Loucy (cell line): ENCODE measurements at regions not wholly inside any gene's neighbourhood (a gene's known extent, or its start where the extent isn't known, plus 50 kb on each side); places are given as distances from the start of the nearest gene placed in this dataset.

Experiments
- H2AFZ ChIP-seq: fragments of 200-600 bp; sonication (generic); 2 replicates; pipeline ENCODE4 v1.6.0; 2016; ENCODE audit warnings: antibody characterized with exemption, mild to moderate bottlenecking, low read length, moderate library complexity
- H3F3A ChIP-seq: fragments of 200-600 bp; 2 replicates; pipeline ENCODE4 v1.6.0; 2016; ENCODE audit warnings: antibody characterized with exemption, low read depth, mild to moderate bottlenecking
- H3K27me3 ChIP-seq: fragments of 200-600 bp; sonication (generic); 2 replicates; pipeline ENCODE4 v1.6.1; 2014; ENCODE audit warnings: low read length, mild to moderate bottlenecking; ENCODE audit not compliant: insufficient read depth, poor library complexity, severe bottlenecking
- H3K36me3 ChIP-seq: fragments of 200-600 bp; sonication (generic); 2 replicates; pipeline ENCODE4 v1.6.1; 2016; ENCODE audit warnings: low read length; ENCODE audit not compliant: insufficient read depth
- H3K4me1 ChIP-seq: fragments of 200-600 bp; sonication (generic); 2 replicates; pipeline ENCODE4 v1.5.1; 2014; ENCODE audit warnings: low read length, mild to moderate bottlenecking; ENCODE audit not compliant: insufficient read depth, poor library complexity, severe bottlenecking
- H3K4me2 ChIP-seq: fragments of 200-600 bp; sonication (generic); 2 replicates; pipeline ENCODE4 v1.6.0; 2014; ENCODE audit warnings: antibody characterized with exemption, low read length, low read depth, mild to moderate bottlenecking; ENCODE audit not compliant: poor library complexity, severe bottlenecking
- H3K4me3 ChIP-seq: fragments of 200-600 bp; sonication (generic); 2 replicates; pipeline ENCODE4 v1.5.1; 2014; ENCODE audit warnings: low read length, mild to moderate bottlenecking, mixed read lengths; ENCODE audit not compliant: poor library complexity, severe bottlenecking
- H3K79me2 ChIP-seq: fragments of 200-600 bp; sonication (generic); 2 replicates; pipeline ENCODE4 v1.6.1; 2014; ENCODE audit warnings: low read length; ENCODE audit not compliant: insufficient read depth
- H3K9ac ChIP-seq: fragments of 200-600 bp; sonication (generic); 2 replicates; pipeline ENCODE4 v1.6.0; 2014; ENCODE audit warnings: mild to moderate bottlenecking, low read depth, low read length, moderate library complexity; ENCODE audit not compliant: poor library complexity, severe bottlenecking
- H3K9me2 ChIP-seq: fragments of 200-600 bp; sonication (generic); replicated peaks from 2 replicates; pipeline ENCODE4 v1.6.1; 2016; ENCODE audit warnings: low read depth, low read length, mixed read lengths
- H3K9me3 ChIP-seq: fragments of 200-600 bp; sonication (generic); 2 replicates; pipeline ENCODE4 v1.6.1; 2014; ENCODE audit warnings: mild to moderate bottlenecking, antibody characterized with exemption, low read length, low read depth; ENCODE audit not compliant: insufficient read depth
- H4K20me1 ChIP-seq: fragments of 200-600 bp; sonication (generic); 2 replicates; pipeline ENCODE4 v1.6.0; 2014; ENCODE audit warnings: antibody characterized with exemption, low read length, mild to moderate bottlenecking; ENCODE audit not compliant: insufficient read depth, poor library complexity, severe bottlenecking
- CTCF ChIP-seq: fragments of 200-600 bp; sonication (generic); conservative IDR thresholded peaks from 2 replicates; pipeline ENCODE4 v1.5.1; 2014; ENCODE audit warnings: mild to moderate bottlenecking, antibody characterized with exemption, low read length
- EZH2phosphoT487 ChIP-seq: fragments of 200-600 bp; IDR thresholded peaks from 2 replicates; pipeline ENCODE4 v1.6.1; 2018; ENCODE audit warnings: antibody characterized with exemption, mild to moderate bottlenecking, moderate library complexity, borderline replicate concordance

- Histone ChIP-seq H3K36me3 (peaks cover 4% of the 10 kb centered on the region; the same call in 1 of the 2 replicates), H3K79me2 (no peaks in the 10 kb centered on the region), H2AFZ (no peak overlapping the region), H3K27me3 (no peaks in the 10 kb centered on the region), H3K9me3 (no peaks in the 10 kb centered on the region), H3K9ac (no peak overlapping the region), H4K20me1 (no peaks in the 10 kb centered on the region), H3F3A (no peaks in the 10 kb centered on the region), H3K9me2 (no peaks in the 10 kb centered on the region), H3K4me2 (no peak overlapping the region), H3K4me3 (no peak overlapping the region), H3K4me1 (no peaks in the 10 kb centered on the region)
- TF ChIP-seq CTCF (no peak), EZH2phosphoT487 (no peak)
Measured at GRCh38 chr2:144082777-144083176, 437.1 kb downstream of the ZEB2 start.

- Histone ChIP-seq H4K20me1 (no peaks in the 10 kb centered on the region), H3K27me3 (no peaks in the 10 kb centered on the region), H3K4me3 (no peak overlapping the region), H3K9ac (no peak overlapping the region), H3F3A (no peaks in the 10 kb centered on the region), H2AFZ (no peak overlapping the region), H3K36me3 (peaks cover 4% of the 10 kb centered on the region; the same call in 1 of the 2 replicates), H3K9me3 (no peaks in the 10 kb centered on the region), H3K9me2 (no peaks in the 10 kb centered on the region), H3K4me1 (no peaks in the 10 kb centered on the region), H3K79me2 (no peaks in the 10 kb centered on the region), H3K4me2 (no peak overlapping the region)
- TF ChIP-seq EZH2phosphoT487 (no peak), CTCF (no peak)
Measured at GRCh38 chr2:144082327-144082726, 437.6 kb downstream of the ZEB2 start.

- H3K9me2 ChIP-seq: no peaks in the 10 kb centered on the region
- H3K4me2 ChIP-seq: no peak overlapping the region
- no peak overlapping the region for H3K4me3 ChIP-seq
- H2AFZ ChIP-seq: no peak overlapping the region
- TF ChIP-seq EZH2phosphoT487 (no peak), CTCF (no peak)
- no peaks in the 10 kb centered on the region for H3K27me3 ChIP-seq
- no peaks in the 10 kb centered on the region for H3F3A ChIP-seq
- H3K9ac ChIP-seq: no peak overlapping the region
- peaks cover 4% of the 10 kb centered on the region; the same call in 1 of the 2 replicates for H3K36me3 ChIP-seq
- no peaks in the 10 kb centered on the region for H3K4me1 ChIP-seq
- H4K20me1 ChIP-seq: no peaks in the 10 kb centered on the region
- no peaks in the 10 kb centered on the region for H3K9me3 ChIP-seq
- no peaks in the 10 kb centered on the region for H3K79me2 ChIP-seq
Measured at GRCh38 chr2:144081272-144081671, 438.6 kb downstream of the ZEB2 start.
